ELR (cell line): ENCODE measurements at regions not wholly inside any gene's neighbourhood (a gene's known extent, or its start where the extent isn't known, plus 50 kb on each side); places are given as distances from the start of the nearest gene placed in this dataset.

ENCODE experiments used
- DNase-seq: peaks from one replicate; pipeline ENCODE4 v3.0.0-alpha.2; 2015; ENCODE audit warnings: low read depth

GRCh38 chr18:44507729-44508325 lies 172.9 kb upstream of the SETBP1 start:
- no peak for DNase-seq

GRCh38 chr18:44508474-44508873 lies 172.2 kb upstream of the SETBP1 start:
- no peak for DNase-seq

- no peak for DNase-seq
Observed at GRCh38 chr18:44509048-44509447, 171.6 kb upstream of the SETBP1 start.

GRCh38 chr18:44510390-44510789 lies 170.3 kb upstream of the SETBP1 start:
- no peak for DNase-seq

- DNase-seq: no peak
Observed at GRCh38 chr18:44513233-44513632, 167.5 kb upstream of the SETBP1 start.

GRCh38 chr18:44514106-44514505 lies 166.6 kb upstream of the SETBP1 start:
- no peak for DNase-seq

- DNase-seq: no peak
Observed at GRCh38 chr18:44514766-44515165, 165.9 kb upstream of the SETBP1 start.

- DNase-seq: no peak
Observed at GRCh38 chr18:44516450-44516849, 164.2 kb upstream of the SETBP1 start.

- DNase-seq: no peak
Observed at GRCh38 chr18:44517136-44517535, 163.6 kb upstream of the SETBP1 start.

GRCh38 chr18:44518091-44518615 lies 162.5 kb upstream of the SETBP1 start:
- no peak for DNase-seq

GRCh38 chr18:44518666-44519065 lies 162.0 kb upstream of the SETBP1 start:
- DNase-seq: no peak

GRCh38 chr18:44520981-44521667 lies 159.6 kb upstream of the SETBP1 start:
- DNase-seq: no peak

GRCh38 chr18:44521668-44522022 lies 159.0 kb upstream of the SETBP1 start:
- no peak for DNase-seq

GRCh38 chr18:44526705-44527415 lies 153.8 kb upstream of the SETBP1 start:
- no peak for DNase-seq

- no peak for DNase-seq
Observed at GRCh38 chr18:44533071-44533470, 147.6 kb upstream of the SETBP1 start.

GRCh38 chr18:44536046-44536445 lies 144.6 kb upstream of the SETBP1 start:
- DNase-seq: peak; percentile 9

GRCh38 chr18:44536619-44537018 lies 144.1 kb upstream of the SETBP1 start:
- DNase-seq: no peak

- DNase-seq: peak; percentile 67
Observed at GRCh38 chr18:44537526-44537925, 143.2 kb upstream of the SETBP1 start.

- no peak for DNase-seq
Observed at GRCh38 chr18:44539926-44540325, 140.8 kb upstream of the SETBP1 start.

- no peak for DNase-seq
Observed at GRCh38 chr18:44541159-44541558, 139.5 kb upstream of the SETBP1 start.

- DNase-seq: no peak
Observed at GRCh38 chr18:44541781-44542180, 138.9 kb upstream of the SETBP1 start.

GRCh38 chr18:44543387-44543786 lies 137.3 kb upstream of the SETBP1 start:
- no peak for DNase-seq

- DNase-seq: no peak
Observed at GRCh38 chr18:44545359-44545985, 135.2 kb upstream of the SETBP1 start.
